HEK293 (cell line): ENCODE measurements at regions not wholly inside any gene's neighbourhood (a gene's known extent, or its start where the extent isn't known, plus 50 kb on each side); places are given as distances from the start of the nearest gene placed in this dataset.

Experiments used
- CTCF ChIA-PET: fragments of 350-600 bp; formaldehyde crosslinking; extraction: SDS; loops from one replicate; lab custom pipeline; 2021; ENCODE audit warnings: antibody characterized with exemption; lab: Yijun Ruan, JAX
- POLR2A ChIA-PET: fragments of 300-600 bp; formaldehyde crosslinking; extraction: SDS; loops from one replicate; lab custom pipeline; 2020; ENCODE audit warnings: antibody characterized with exemption, inconsistent platforms; lab: Yijun Ruan, JAX
- H3K27ac ChIP-seq: fragments of 200-500 bp; sonication (Bioruptor generic); 2 replicates; pipeline ENCODE4 v1.5.1; 2014; ENCODE audit warnings: low read depth, low read length, control low read depth, inconsistent platforms; ENCODE audit errors: extremely low read depth
- H3K36me3 ChIP-seq, 2 experiments: fragments of 200-500 bp in 1 of 2; sonication (Bioruptor generic) in 1 of 2; 1 replicate in 1 of 2; 2 replicates in 1 of 2; pipeline ENCODE4 v1.5.1; 2014 to 2017; ENCODE audit warnings: inconsistent platforms in 2 of 2, low read length in 2 of 2; ENCODE audit not compliant: control insufficient read depth in 2 of 2, insufficient read depth in 1 of 2
- H3K4me1 ChIP-seq: fragments of 200-500 bp; sonication (Bioruptor generic); 2 replicates; pipeline ENCODE4 v1.5.1; 2014; ENCODE audit warnings: mild to moderate bottlenecking, low read length, inconsistent platforms; ENCODE audit not compliant: control insufficient read depth, insufficient read depth
- H3K4me3 ChIP-seq: 2 replicates; pipeline ENCODE4 v1.5.1; 2011; ENCODE audit warnings: low read depth, mild to moderate bottlenecking, control low read depth, low read length, moderate library complexity
- H3K9me3 ChIP-seq: fragments of 200-500 bp; sonication (Bioruptor generic); 2 replicates; pipeline ENCODE4 v1.5.1; 2014; ENCODE audit warnings: low read depth, low read length, inconsistent platforms; ENCODE audit not compliant: control insufficient read depth, insufficient read depth
- AEBP2 ChIP-seq: fragments of 450-650 bp; formaldehyde crosslinking; IDR thresholded peaks from 2 replicates; pipeline ENCODE4 v1.5.1; 2016; ENCODE audit warnings: missing biosample characterization, missing genetic modification characterization, borderline replicate concordance
- BCL6B ChIP-seq: fragments of 450-650 bp; formaldehyde crosslinking; IDR thresholded peaks from 2 replicates; pipeline ENCODE4 v1.5.1; 2017; ENCODE audit warnings: missing biosample characterization, missing genetic modification characterization
- CTCF ChIP-seq: fragments of 450-650 bp; formaldehyde crosslinking; IDR thresholded peaks from 2 replicates; pipeline ENCODE4 v1.5.1; 2016; ENCODE audit warnings: missing biosample characterization, missing genetic modification characterization
- EGR2 ChIP-seq: fragments of 450-650 bp; formaldehyde crosslinking; IDR thresholded peaks from 2 replicates; pipeline ENCODE4 v1.5.1; 2016; ENCODE audit warnings: low read depth, missing biosample characterization, missing genetic modification characterization
- GLIS2 ChIP-seq: fragments of 450-650 bp; formaldehyde crosslinking; IDR thresholded peaks from 2 replicates; pipeline ENCODE4 v1.5.1; 2016; ENCODE audit warnings: missing biosample characterization, missing genetic modification characterization
- INSM2 ChIP-seq: fragments of 450-650 bp; formaldehyde crosslinking; IDR thresholded peaks from 2 replicates; pipeline ENCODE4 v1.5.1; 2016; ENCODE audit warnings: missing biosample characterization, missing genetic modification characterization
- MYNN ChIP-seq: fragments of 450-650 bp; formaldehyde crosslinking; IDR thresholded peaks from 2 replicates; pipeline ENCODE4 v1.5.1; 2016; ENCODE audit warnings: missing biosample characterization, missing genetic modification characterization, borderline replicate concordance
- RBAK ChIP-seq: fragments of 450-650 bp; formaldehyde crosslinking; IDR thresholded peaks from 2 replicates; pipeline ENCODE4 v1.5.1; 2016; ENCODE audit warnings: missing biosample characterization, missing genetic modification characterization
- WT1 ChIP-seq: fragments of 450-650 bp; formaldehyde crosslinking; IDR thresholded peaks from 2 replicates; pipeline ENCODE4 v1.5.1; 2016; ENCODE audit warnings: missing biosample characterization, missing genetic modification characterization
- ZBTB7A ChIP-seq: fragments of 450-650 bp; formaldehyde crosslinking; IDR thresholded peaks from 2 replicates; pipeline ENCODE4 v1.5.1; 2016; ENCODE audit warnings: low read depth, missing biosample characterization, missing genetic modification characterization
- ZNF133 ChIP-seq: fragments of 450-650 bp; formaldehyde crosslinking; IDR thresholded peaks from 2 replicates; pipeline ENCODE4 v1.5.1; 2016; ENCODE audit warnings: missing biosample characterization, missing genetic modification characterization
- ZNF223 ChIP-seq: fragments of 450-650 bp; formaldehyde crosslinking; IDR thresholded peaks from 2 replicates; pipeline ENCODE4 v1.5.1; 2016; ENCODE audit warnings: missing biosample characterization, missing genetic modification characterization
- ZNF48 ChIP-seq: fragments of 450-650 bp; formaldehyde crosslinking; IDR thresholded peaks from 2 replicates; pipeline ENCODE4 v1.5.1; 2016; ENCODE audit warnings: missing biosample characterization, missing genetic modification characterization
- ZNF513 ChIP-seq: fragments of 450-650 bp; IDR thresholded peaks from 2 replicates; pipeline ENCODE4 v1.5.1; 2018; ENCODE audit warnings: missing biosample characterization, missing genetic modification characterization
- ZNF529 ChIP-seq: fragments of 450-650 bp; formaldehyde crosslinking; IDR thresholded peaks from 2 replicates; pipeline ENCODE4 v1.5.1; 2017; ENCODE audit warnings: missing genetic modification characterization, missing biosample characterization; ENCODE audit not compliant: insufficient replicate concordance
- ZNF530 ChIP-seq: fragments of 450-650 bp; formaldehyde crosslinking; IDR thresholded peaks from 2 replicates; pipeline ENCODE4 v1.5.1; 2016; ENCODE audit warnings: low read depth, missing biosample characterization, missing genetic modification characterization
- ZNF645 ChIP-seq: fragments of 450-650 bp; formaldehyde crosslinking; IDR thresholded peaks from 2 replicates; pipeline ENCODE4; 2016; ENCODE audit warnings: missing biosample characterization, missing genetic modification characterization
- ZNF664 ChIP-seq: fragments of 450-650 bp; formaldehyde crosslinking; IDR thresholded peaks from 2 replicates; pipeline ENCODE4 v1.5.1; 2016; ENCODE audit warnings: missing biosample characterization, missing genetic modification characterization
- ZNF670 ChIP-seq: fragments of 450-650 bp; formaldehyde crosslinking; IDR thresholded peaks from 2 replicates; pipeline ENCODE4 v1.5.1; 2016; ENCODE audit warnings: missing biosample characterization, missing genetic modification characterization, low read depth
- ZNF776 ChIP-seq: fragments of 450-650 bp; formaldehyde crosslinking; IDR thresholded peaks from 2 replicates; pipeline ENCODE4 v1.5.0; 2017; ENCODE audit warnings: missing biosample characterization, missing genetic modification characterization, borderline replicate concordance
- ZNF785 ChIP-seq: fragments of 450-650 bp; formaldehyde crosslinking; IDR thresholded peaks from 2 replicates; pipeline ENCODE4 v1.5.1; 2016; ENCODE audit warnings: missing biosample characterization, missing genetic modification characterization

DNA sequence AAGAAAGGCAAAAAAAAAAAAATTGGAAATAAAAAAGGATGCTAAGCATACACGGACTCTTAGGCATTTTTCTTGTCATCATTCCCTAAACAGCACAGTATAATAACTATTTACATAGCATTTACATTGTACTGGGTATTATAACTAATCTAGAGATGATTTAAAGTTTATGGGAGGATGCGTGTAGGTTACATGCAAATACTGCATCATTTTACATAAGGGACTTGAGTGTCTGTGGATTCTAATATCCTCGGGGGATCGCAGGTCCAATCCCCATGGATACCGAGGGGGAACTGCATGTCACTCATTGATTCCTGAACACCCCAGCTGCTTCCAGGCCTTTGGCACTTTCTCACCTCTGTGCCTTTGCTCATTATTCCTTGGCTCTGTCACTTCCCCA is 57.8 kb upstream of the SIPA1L2 start:
- POLR2A ChIA-PET, result no interaction called here
- H3K36me3 ChIP-seq, result no peaks in the 10 kb centered on the region
- CTCF ChIA-PET, result no interaction called here
- H3K9me3 ChIP-seq, result no peaks in the 10 kb centered on the region
- H3K4me3 ChIP-seq, result no peak overlapping the region
- no peak overlapping the region for H3K27ac ChIP-seq
- H3K4me1 ChIP-seq, result peaks cover 18% of the 10 kb centered on the region
- no peak for TF ChIP-seq ZNF645 (tag by site-specific recombination)

DNA sequence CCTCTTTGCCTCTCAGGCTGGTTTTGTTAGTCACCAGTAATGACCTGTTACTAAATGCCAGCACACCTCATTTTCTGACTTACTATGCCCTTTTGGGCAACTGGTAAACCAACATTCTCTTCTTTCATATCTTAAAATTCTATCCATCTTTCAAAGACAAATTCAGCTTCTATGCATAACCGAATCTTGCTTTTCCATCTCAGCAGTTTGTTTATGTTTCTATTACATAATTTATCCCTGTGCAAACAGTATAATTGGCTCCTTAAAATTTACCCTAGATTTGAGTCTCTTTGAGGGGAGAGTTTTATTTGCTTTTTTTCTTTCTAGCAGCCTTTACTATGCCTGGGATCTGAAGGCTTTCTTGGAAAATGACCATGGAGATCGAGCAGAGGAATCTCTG is 58.5 kb upstream of the SIPA1L2 start:
- Histone ChIP-seq H3K4me3 (no peak overlapping the region), H3K36me3 (no peaks in the 10 kb centered on the region), H3K9me3 (no peaks in the 10 kb centered on the region), H3K4me1 (peaks cover 16% of the 10 kb centered on the region), H3K27ac (no peak overlapping the region)
- ChIA-PET POLR2A (no interaction called here), CTCF (no interaction called here)
- TF ChIP-seq ZNF133, result peak; percentile 95
- TF ChIP-seq MYNN (tag by site-specific recombination), result no peak

GRCh38 chr1:232689711-232690110 is 59.8 kb upstream of the SIPA1L2 start:
- Histone ChIP-seq H3K4me3 (no peak overlapping the region), H3K36me3 (no peaks in the 10 kb centered on the region), H3K9me3 (no peaks in the 10 kb centered on the region), H3K4me1 (peaks cover 4% of the 10 kb centered on the region), H3K27ac (no peak overlapping the region)
- ChIA-PET CTCF (interaction anchor here (0.9 kb wide), 1 partner anchor 53 kb away, joined by 3 read pairs; no protein-coding TSS in a partner anchor), POLR2A (no interaction called here)
- TF ChIP-seq CTCF (tag by site-specific recombination) (no peak), ZNF529 (tag by site-specific recombination) (no peak), ZNF223 (no peak), ZNF664 (tag by site-specific recombination) (no peak), GLIS2 (no peak), ZNF670 (no peak), ZNF530 (no peak), WT1 (tag by site-specific recombination) (no peak), BCL6B (no peak), ZNF785 (tag by site-specific recombination) (no peak), ZNF513 (no peak), AEBP2 (tag by site-specific recombination) (no peak), EGR2 (tag by site-specific recombination) (no peak), ZNF48 (no peak), ZNF776 (tag by site-specific recombination) (no peak), RBAK (no peak), INSM2 (tag by site-specific recombination) (no peak), ZBTB7A (tag by site-specific recombination) (no peak)
